ENCODE measurements at regions not wholly inside any gene's neighbourhood (a gene's known extent, or its start where the extent isn't known, plus 50 kb on each side); places are given as distances from the start of the nearest gene placed in this dataset.

DNA sequence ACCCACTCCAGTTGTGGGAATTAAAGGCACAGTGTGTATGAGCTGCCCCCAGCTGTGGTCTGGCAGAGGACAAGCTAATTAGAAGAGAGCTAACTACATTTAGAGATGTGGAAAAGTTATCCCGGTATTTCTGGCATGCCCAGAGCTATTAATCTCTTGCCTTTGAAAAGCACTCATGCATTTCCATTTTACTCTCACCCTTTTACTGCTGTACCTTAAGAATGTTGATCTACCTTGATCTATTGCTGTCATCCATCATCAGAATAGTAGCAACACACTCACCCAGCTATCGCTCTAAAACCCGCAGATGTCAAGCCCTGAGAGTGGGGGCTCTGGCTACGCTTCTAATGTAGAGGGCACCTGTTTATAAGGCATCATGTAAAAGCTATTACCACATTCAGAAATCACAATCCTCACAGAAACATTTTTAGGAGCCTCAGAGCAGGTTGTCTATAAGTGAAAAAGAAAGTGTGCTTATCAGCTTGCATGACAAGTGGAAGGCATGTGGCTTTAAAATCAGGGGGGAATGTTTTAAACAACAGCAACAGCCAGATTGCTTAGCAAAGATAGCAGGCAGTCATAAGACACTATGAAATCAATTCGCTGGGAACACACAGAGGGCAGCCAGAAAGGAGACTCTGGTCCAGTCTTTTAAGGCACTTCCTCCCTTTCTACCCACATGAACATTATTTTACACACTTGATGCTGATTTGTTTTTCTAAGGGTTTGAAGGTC, 224.2 kb upstream of the IRS2 start:
- TF ChIP-seq CTCF (conservative IDR thresholded peaks at IDR 0.05 in 1 of 2, IDR thresholded peaks at IDR 0.05 in 1 of 2; ENCODE audit: extremely low read depth in 1 of 2, insufficient read depth in 1 of 2, low read depth in 1 of 2, low read length in 2 of 2), result no peak
- TF ChIP-seq EZH2 (IDR thresholded peaks at IDR 0.05; ENCODE audit: borderline replicate concordance, low read length), result no peak
